H9 (cell line): ENCODE measurements at regions not wholly inside any gene's neighbourhood (a gene's known extent, or its start where the extent isn't known, plus 50 kb on each side); places are given as distances from the start of the nearest gene placed in this dataset.

Experiments used
- DNase-seq: peaks from one replicate; pipeline ENCODE4 v3.0.0-alpha.2; 2017
- H2AFZ ChIP-seq: one replicate; pipeline ENCODE4 v1.6.1; 2013; ENCODE audit warnings: mild to moderate bottlenecking, low read length, control low read depth, moderate library complexity
- H2AK5ac ChIP-seq: 2 replicates; pipeline ENCODE4 v1.6.1; 2013; ENCODE audit warnings: low read length, control low read depth, mixed read lengths; ENCODE audit not compliant: insufficient read length
- H2BK120ac ChIP-seq: one replicate; pipeline ENCODE4 v1.6.1; 2013; ENCODE audit warnings: low read depth, mild to moderate bottlenecking, low read length, control low read depth, inconsistent platforms; ENCODE audit not compliant: poor library complexity, severe bottlenecking
- H2BK12ac ChIP-seq: 2 replicates; pipeline ENCODE4 v1.6.1; 2013; ENCODE audit warnings: low read length, control low read depth, mixed read lengths, low read depth; ENCODE audit not compliant: insufficient read length
- H2BK15ac ChIP-seq: 2 replicates; pipeline ENCODE4 v1.6.1; 2013; ENCODE audit warnings: low read depth, low read length, control low read depth
- H2BK20ac ChIP-seq: one replicate; pipeline ENCODE4 v1.6.1; 2013; ENCODE audit warnings: low read depth, mild to moderate bottlenecking, low read length, control low read depth, inconsistent platforms; ENCODE audit not compliant: poor library complexity, severe bottlenecking
- H2BK5ac ChIP-seq: 2 replicates; pipeline ENCODE4 v1.6.1; 2013; ENCODE audit warnings: low read length, control low read depth, mixed read lengths; ENCODE audit not compliant: insufficient read length
- H3K14ac ChIP-seq: 2 replicates; pipeline ENCODE4 v1.6.1; 2013; ENCODE audit warnings: low read length, control low read depth; ENCODE audit not compliant: insufficient read depth
- H3K18ac ChIP-seq: 2 replicates; pipeline ENCODE4 v1.6.1; 2013; ENCODE audit warnings: low read depth, mild to moderate bottlenecking, mixed read lengths, low read length, control low read depth; ENCODE audit not compliant: insufficient read length
- H3K23ac ChIP-seq: 2 replicates; pipeline ENCODE4 v1.6.1; 2013; ENCODE audit warnings: low read length, control low read depth, mixed read lengths, low read depth; ENCODE audit not compliant: insufficient read length
- H3K23me2 ChIP-seq: 2 replicates; pipeline ENCODE4 v1.6.1; 2013; ENCODE audit warnings: low read depth, mild to moderate bottlenecking, mixed read lengths, low read length, control low read depth; ENCODE audit not compliant: insufficient read length, poor library complexity, severe bottlenecking
- H3K27ac ChIP-seq: 2 replicates; pipeline ENCODE4 v1.5.1; 2013; ENCODE audit warnings: low read length, control low read depth, mixed read lengths, low read depth; ENCODE audit not compliant: insufficient read length
- H3K27me3 ChIP-seq: 2 replicates; pipeline ENCODE4 v1.6.1; 2013; ENCODE audit warnings: low read length, control low read depth, inconsistent platforms; ENCODE audit not compliant: insufficient read depth
- H3K4ac ChIP-seq: 2 replicates; pipeline ENCODE4 v1.6.1; 2013; ENCODE audit warnings: low read depth, mild to moderate bottlenecking, control low read depth, inconsistent platforms, low read length, moderate library complexity
- H3K4me1 ChIP-seq: 2 replicates; pipeline ENCODE4 v1.6.1; 2013; ENCODE audit warnings: low read length, control low read depth, inconsistent platforms; ENCODE audit not compliant: insufficient read depth
- H3K4me2 ChIP-seq: 2 replicates; pipeline ENCODE4 v1.6.1; 2013; ENCODE audit warnings: low read length, control low read depth, mixed read lengths; ENCODE audit not compliant: insufficient read length, insufficient read depth
- H3K56ac ChIP-seq: 2 replicates; pipeline ENCODE4 v1.6.1; 2013; ENCODE audit warnings: low read depth, mild to moderate bottlenecking, mixed read lengths, low read length, control low read depth; ENCODE audit not compliant: insufficient read length
- H3K79me1 ChIP-seq: 2 replicates; pipeline ENCODE4 v1.6.1; 2013; ENCODE audit warnings: low read depth, mild to moderate bottlenecking, moderate library complexity, low read length, control low read depth, inconsistent platforms; ENCODE audit not compliant: insufficient read depth, poor library complexity, severe bottlenecking
- H3K79me2 ChIP-seq: 2 replicates; pipeline ENCODE4 v1.6.1; 2013; ENCODE audit warnings: low read length, control low read depth, inconsistent platforms; ENCODE audit not compliant: insufficient read depth
- H3K9ac ChIP-seq: 2 replicates; pipeline ENCODE4 v1.6.1; 2013; ENCODE audit warnings: low read length, control low read depth, mixed read lengths; ENCODE audit not compliant: insufficient read length; ENCODE audit errors: extremely low read depth
- H3K9me3 ChIP-seq: one replicate; pipeline ENCODE4 v1.6.1; 2013; ENCODE audit warnings: low read depth, low read length, inconsistent platforms; ENCODE audit not compliant: control insufficient read depth
- H3T11ph ChIP-seq: one replicate; pipeline ENCODE4 v1.6.1; 2013; ENCODE audit warnings: mild to moderate bottlenecking, low read length, control low read depth, inconsistent platforms
- H4K20me1 ChIP-seq: one replicate; pipeline ENCODE4 v1.6.1; 2013; ENCODE audit not compliant: control insufficient read depth, insufficient read length, insufficient read depth
- H4K5ac ChIP-seq: 2 replicates; pipeline ENCODE4 v1.6.1; 2013; ENCODE audit warnings: low read depth, mild to moderate bottlenecking, mixed read lengths, low read length, control low read depth; ENCODE audit not compliant: insufficient read length
- H4K8ac ChIP-seq: replicated peaks from 2 replicates; pipeline ENCODE4 v1.6.1; 2013; ENCODE audit warnings: low read length, control low read depth, mixed read lengths, low read depth; ENCODE audit not compliant: insufficient read length
- H4K91ac ChIP-seq: 2 replicates; pipeline ENCODE4 v1.6.1; 2013; ENCODE audit warnings: low read depth, mild to moderate bottlenecking, moderate library complexity, mixed read lengths, low read length, control low read depth; ENCODE audit not compliant: insufficient read length
- H3K27ac Mint-ChIP-seq, 3 experiments: 2 replicates in 2 of 3; 3 replicates in 1 of 3; pipeline ENCODE4 v1.8.0; 2020 to 2021; ENCODE audit warnings: mixed read lengths in 3 of 3, mild to moderate bottlenecking in 1 of 3, moderate library complexity in 1 of 3
- H3K27me3 Mint-ChIP-seq: 2 replicates; pipeline ENCODE4 v1.8.0; 2021; ENCODE audit warnings: low read depth, mild to moderate bottlenecking, moderate library complexity, mixed read lengths
- H3K36me3 Mint-ChIP-seq, 3 experiments: 2 replicates in 2 of 3; 3 replicates in 1 of 3; pipeline ENCODE4 v1.8.0; 2020 to 2021; ENCODE audit warnings: low read depth in 3 of 3, mixed read lengths in 3 of 3; ENCODE audit not compliant: insufficient read depth in 1 of 3
- H3K4me1 Mint-ChIP-seq, 2 experiments: 2 replicates each; pipeline ENCODE4 v1.8.0; 2020; ENCODE audit warnings: mixed read lengths in 2 of 2
- H3K4me3 Mint-ChIP-seq, 2 experiments: 2 replicates in 1 of 2; 3 replicates in 1 of 2; pipeline ENCODE4 v1.8.0; 2020 to 2021; ENCODE audit warnings: mild to moderate bottlenecking in 2 of 2, mixed read lengths in 2 of 2, moderate library complexity in 1 of 2
- H3K9me3 Mint-ChIP-seq, 2 experiments: 2 replicates in 1 of 2; 3 replicates in 1 of 2; pipeline ENCODE4 v1.8.0; 2020; ENCODE audit warnings: mild to moderate bottlenecking in 2 of 2, mixed read lengths in 2 of 2, moderate library complexity in 1 of 2
- CTCF ChIP-seq: fragments of 200-600 bp; sonication (generic); conservative IDR thresholded peaks from 3 replicates; pipeline ENCODE4 v1.8.0; 2021; ENCODE audit warnings: antibody characterized with exemption, mild to moderate bottlenecking
- WGBS: extraction: QIAGEN DNeasy Blood & Tissue Kit; methylation state at CpG from one replicate; pipeline ENCODE4 v1.1.7; 2013; ENCODE audit warnings: missing lambda C conversion rate, low lambda C conversion rate, mixed read lengths; ENCODE audit not compliant: insufficient read length; ENCODE audit errors: extremely low coverage; 5-methylcytosine and 5-hydroxymethylcytosine counted together

GRCh38 chr10:9227679-9228365 lies 1173.3 kb downstream of the GATA3 start:
- no CpG with 5 or more reads among the region's 7 CpGs for WGBS
- H3K27ac Mint-ChIP-seq = peak overlapping the region in 1 of 3 experiments; percentile 10; a peak in 1 of 7 replicates
- no peak overlapping the region for H3K14ac ChIP-seq
- no peak for TF ChIP-seq CTCF
- DNase-seq = no peak
- H3K23me2 ChIP-seq = no peaks in the 10 kb centered on the region
- no peak overlapping the region for H2BK20ac ChIP-seq
- H2BK5ac ChIP-seq = no peak overlapping the region
- H3K27me3 ChIP-seq = no peaks in the 10 kb centered on the region
- H4K20me1 ChIP-seq = no peaks in the 10 kb centered on the region
- H3K9me3 ChIP-seq = no peaks in the 10 kb centered on the region
- no peak overlapping the region for H3K27ac ChIP-seq
- H3T11ph ChIP-seq = no peak overlapping the region
- H3K9ac ChIP-seq = no peak overlapping the region
- no peak overlapping the region for H4K5ac ChIP-seq
- no peak overlapping the region for H3K4me2 ChIP-seq
- no peak overlapping the region for H2BK120ac ChIP-seq
- no peak overlapping the region for H3K18ac ChIP-seq
- no peaks in the 10 kb centered on the region for H3K9me3 Mint-ChIP-seq
- H3K4me1 ChIP-seq = no peaks in the 10 kb centered on the region
- H3K4me1 Mint-ChIP-seq = peaks cover 0 to 4% of the 10 kb centered on the region in 2 experiments; a peak in 1 of 4 replicates
- no peaks in the 10 kb centered on the region for H3K36me3 Mint-ChIP-seq
- H4K91ac ChIP-seq = no peak overlapping the region
- no peak overlapping the region for H3K56ac ChIP-seq
- no peak overlapping the region for H2AFZ ChIP-seq
- H2AK5ac ChIP-seq = no peak overlapping the region
- no peaks in the 10 kb centered on the region for H3K79me2 ChIP-seq
- H3K4me3 Mint-ChIP-seq = no peak overlapping the region
- no peaks in the 10 kb centered on the region for H3K79me1 ChIP-seq
- no peak overlapping the region for H4K8ac ChIP-seq
- no peak overlapping the region for H3K23ac ChIP-seq
- H3K27me3 Mint-ChIP-seq = peaks cover 2% of the 10 kb centered on the region; the same call in 1 of the 2 replicates
- no peak overlapping the region for H3K4ac ChIP-seq
- no peak overlapping the region for H2BK15ac ChIP-seq
- H2BK12ac ChIP-seq = no peak overlapping the region
